HG03025 (cell line): ENCODE measurements at regions not wholly inside any gene's neighbourhood (a gene's known extent, or its start where the extent isn't known, plus 50 kb on each side); places are given as distances from the start of the nearest gene placed in this dataset.

ENCODE experiments used
- ATAC-seq: cut with Tn5 transposase; IDR thresholded peaks from one replicate; pipeline ENCODE4 v1.9.1; 2021; ENCODE audit warnings: mild to moderate bottlenecking, moderate library complexity; ENCODE audit not compliant: unreplicated experiment, low FRiP score

DNA sequence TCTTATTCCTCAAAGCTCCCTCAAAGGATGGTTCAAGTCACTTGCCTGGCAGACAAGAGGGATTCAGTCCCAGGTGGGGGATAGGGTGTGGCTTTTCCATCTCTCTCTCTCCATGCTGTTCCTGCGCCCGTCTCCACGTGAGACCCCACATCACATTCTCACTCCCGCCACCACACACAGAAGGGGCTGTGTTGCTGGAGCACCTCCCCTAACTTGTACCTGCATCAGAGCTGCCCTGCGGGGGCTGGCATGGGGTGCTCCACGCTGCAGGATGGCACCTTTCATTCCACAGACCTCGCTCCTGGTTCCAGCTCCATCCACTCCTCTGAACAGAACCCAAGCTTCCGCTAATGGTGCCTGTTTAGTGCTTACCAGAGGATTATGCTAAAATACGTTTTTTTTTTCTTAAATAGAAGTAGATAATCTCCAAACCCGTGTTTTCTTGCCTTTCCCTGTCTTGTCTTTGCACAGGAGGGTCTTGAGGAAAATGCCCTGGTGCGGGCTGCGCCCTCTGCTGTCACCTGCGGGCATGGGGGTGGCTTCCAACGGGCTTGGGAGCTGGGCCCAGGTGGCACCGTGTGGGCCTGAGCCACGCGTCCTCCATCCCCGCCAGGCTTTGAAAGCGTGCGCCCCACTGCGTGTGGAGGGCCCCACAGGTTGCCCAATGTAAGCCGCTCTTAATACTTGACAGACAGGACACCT, 985.6 kb downstream of the BRD1 start:
- no peak for ATAC-seq

DNA sequence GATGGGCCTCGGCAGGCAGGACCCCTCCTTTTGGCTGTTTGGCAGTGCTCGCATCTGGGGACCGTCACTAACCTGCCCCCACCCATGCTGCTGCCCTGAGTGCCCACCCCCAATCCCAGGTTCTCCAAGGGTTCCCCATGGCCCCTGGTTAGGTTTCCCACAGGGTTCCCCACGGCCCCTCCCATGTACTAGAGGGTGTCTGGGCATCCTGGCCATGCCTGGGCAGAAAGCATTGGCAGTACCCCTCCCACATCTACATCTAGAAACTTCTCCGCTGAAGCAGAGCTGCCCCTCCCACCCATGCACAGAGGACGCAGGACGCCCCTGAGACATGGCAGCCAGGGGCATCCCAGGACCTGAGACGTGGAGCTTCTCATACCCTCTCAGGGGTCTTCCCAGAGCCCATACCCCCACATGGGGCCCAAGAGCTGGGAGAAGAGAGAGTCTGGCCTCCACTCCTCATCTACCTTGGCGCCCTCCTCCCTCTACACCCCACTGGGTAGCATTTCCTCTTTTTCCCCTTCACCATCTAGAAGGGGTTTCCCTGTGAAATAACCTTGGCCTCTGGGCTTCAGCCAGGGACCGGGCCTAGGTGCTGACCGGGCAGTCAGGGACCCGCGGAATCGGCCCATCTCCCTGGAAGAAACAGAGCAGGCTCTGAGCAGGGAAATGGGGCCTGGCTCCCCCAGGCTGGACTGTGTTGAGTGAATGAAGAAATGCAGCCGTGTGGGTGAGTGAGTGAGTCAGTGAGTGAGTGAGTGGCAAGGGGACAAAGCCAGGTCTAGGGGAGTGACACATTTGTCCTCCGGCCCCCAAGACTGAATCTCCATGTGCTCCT, 987.3 kb downstream of the BRD1 start:
- no peak for ATAC-seq

- ATAC-seq = no peak
These were observed 988.6 kb downstream of the BRD1 start for GRCh38 chr22:48838846-48839730.

GRCh38 chr22:48838376-48838775, 989.3 kb downstream of the BRD1 start:
- ATAC-seq = no peak

DNA sequence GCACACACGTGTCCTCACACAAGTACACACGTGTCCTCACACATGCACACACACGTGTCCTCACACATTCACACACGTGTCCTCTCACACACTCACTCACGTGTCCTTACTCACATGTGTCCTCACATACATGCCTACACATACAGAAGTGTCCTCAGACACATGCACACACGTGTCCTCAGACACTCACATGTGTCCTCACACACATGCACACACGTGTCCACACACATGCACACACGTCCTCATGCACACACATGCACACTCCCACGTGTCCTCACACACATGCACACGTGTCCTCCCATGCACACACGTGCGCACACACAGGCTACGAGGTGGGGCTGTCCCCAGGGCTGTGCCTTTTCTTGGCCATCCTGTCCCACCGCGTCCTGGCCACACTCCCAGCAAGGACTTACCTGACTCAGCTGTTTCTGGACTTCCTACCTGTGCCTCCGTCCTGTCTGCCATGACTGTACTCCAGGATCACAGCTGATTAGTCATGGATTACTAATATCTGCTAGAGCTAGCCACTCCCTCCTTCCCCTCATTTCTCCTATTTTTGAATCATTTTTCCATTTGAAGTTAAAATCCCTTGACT, 990.2 kb downstream of the BRD1 start:
- no peak for ATAC-seq

DNA sequence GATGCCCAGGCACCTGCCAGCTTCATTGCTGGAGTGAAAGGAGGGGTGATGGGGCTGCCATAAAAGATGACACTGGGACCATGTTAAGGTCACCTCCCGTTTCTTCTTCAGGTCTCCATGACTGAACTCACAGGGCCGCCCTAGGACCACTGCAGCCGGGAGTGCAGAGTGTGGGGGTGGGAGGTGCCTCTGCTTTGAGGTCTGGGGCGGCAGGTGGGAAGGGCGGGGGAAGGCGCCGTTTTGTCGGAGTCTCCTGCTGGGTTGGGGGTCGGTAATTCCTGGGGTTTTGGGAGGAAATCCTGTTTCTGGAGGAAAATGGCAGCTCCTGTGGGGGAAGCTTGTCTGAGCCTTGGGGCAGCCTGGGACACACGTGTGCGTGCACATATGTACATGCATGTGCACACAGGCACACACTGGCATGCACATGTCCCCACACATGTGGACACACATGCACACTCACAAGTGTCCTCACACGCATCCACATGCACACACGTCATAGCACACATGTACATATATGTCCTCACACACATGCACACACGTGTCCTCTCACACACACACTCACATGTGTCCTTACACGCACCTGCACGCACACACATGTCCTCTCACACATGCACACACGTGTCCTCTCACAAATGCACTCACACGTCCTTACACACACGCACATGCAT, 990.9 kb downstream of the BRD1 start:
- ATAC-seq = no peak

GRCh38 chr22:48835857-48836672, 991.6 kb downstream of the BRD1 start:
- ATAC-seq = no peak

GRCh38 chr22:48835364-48835763, 992.3 kb downstream of the BRD1 start:
- no peak for ATAC-seq

DNA sequence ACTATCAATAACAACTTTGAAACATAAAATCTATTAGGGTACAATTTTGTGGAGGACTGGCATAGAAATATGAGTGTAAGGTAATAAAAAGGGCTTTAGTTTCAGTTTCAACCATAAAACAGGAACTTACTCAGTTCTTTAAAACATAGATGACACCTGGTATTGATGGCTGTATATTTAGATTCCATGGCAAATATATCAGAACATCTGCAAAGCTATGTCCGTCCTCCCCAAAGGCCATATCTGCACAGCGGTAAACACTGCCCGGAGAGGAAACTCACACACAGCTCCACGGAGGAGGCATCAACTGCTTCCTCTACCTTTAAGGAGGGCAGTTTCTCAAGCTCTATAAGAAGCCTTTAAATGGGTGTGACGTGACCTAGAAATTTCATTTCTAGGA, 993.3 kb downstream of the BRD1 start:
- no peak for ATAC-seq

DNA sequence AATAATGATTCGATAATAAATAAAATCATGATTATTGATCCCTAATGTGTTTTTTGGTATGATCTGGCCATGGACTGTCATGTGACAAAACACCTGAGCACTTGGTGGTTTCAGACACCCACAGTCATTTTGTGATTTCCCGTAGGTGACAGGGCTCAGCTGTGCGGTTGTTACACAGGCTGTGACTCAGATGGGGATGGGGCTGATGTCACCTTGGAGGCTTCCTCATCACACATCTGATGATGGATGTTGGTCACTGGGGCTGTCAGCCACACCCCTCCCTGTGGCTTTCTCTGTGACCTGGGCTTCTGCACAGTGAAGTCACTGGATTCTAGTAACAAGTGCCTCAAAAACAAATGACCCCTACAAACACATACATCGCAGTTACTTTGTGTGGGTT, 995.1 kb downstream of the BRD1 start:
- ATAC-seq = no peak

GRCh38 chr22:48829908-48830307, 997.8 kb downstream of the BRD1 start:
- ATAC-seq = no peak

DNA sequence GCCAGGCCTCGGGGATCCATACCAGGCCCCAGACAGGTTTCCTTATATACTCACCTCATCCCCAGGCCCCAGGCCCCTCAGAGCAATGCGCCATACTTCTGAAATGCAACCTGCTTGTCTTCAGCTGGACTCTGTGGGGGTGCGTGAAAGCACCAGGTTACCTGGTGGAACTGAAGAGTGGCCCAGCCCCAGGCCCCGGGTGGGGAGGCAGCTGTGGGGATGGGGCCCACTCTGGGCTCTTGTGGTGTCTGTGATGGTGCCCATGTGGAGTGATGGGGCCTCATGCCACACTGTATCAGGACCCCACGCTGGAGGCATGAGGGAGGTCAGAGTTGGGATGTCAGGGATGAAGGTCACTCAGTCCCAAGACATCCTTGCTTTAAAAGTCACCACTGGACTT, 999.0 kb downstream of the BRD1 start:
- ATAC-seq = no peak

DNA sequence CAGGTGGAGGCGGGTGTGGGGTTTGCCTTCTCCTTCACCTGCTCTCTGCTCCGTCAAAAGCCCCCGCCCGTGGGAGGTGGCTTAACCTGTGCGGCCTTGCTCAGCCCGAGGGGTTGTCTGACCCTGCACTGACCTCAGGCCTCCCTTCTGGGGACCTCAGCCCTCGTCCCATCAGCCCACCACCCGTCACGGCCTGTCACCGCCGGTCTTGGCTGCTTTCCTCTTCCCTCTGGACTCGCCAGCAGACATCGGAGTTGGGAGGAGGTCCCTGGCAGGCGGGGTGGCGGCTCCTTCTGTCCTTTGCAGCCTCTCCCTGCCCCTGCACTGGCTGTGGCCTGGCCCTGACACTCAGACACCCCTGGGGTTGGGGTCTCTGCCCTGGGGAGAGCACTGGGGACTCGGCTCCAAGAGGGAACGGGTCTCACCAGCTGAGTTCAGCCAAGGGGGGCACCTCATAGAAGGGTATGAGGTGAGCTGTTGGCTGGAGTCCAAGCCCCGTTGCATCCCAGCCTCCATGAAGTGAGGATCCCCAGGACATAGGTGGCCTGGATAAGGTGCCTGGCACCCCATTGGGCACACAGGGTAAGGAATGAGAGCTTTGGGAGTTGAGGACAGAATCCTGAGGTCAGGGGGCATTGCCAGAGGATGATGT, 999.6 kb downstream of the BRD1 start:
- ATAC-seq = no peak

- no peak for ATAC-seq
These were observed 1000.3 kb downstream of the BRD1 start for GRCh38 chr22:48827268-48827846.

DNA sequence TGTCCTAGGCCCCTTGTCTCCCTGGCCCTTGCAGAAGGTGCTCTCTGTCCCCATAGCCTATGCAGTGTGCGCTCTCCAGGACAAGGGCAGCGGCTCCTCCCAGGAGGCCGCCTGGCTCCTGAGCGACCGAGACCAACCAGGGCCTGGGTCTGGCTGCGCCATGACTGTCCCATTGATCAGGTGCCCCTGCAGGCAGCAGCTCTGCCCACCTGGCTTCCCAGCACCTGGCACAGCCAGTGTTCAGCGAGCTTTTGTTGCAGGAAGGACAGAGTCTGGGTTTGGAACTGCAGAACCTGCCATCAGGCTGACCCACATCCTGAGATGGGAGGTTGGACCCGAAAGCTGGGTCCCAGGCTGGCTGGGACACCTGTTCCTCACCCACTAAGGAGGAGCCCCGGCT, 1001.1 kb downstream of the BRD1 start:
- ATAC-seq = no peak

DNA sequence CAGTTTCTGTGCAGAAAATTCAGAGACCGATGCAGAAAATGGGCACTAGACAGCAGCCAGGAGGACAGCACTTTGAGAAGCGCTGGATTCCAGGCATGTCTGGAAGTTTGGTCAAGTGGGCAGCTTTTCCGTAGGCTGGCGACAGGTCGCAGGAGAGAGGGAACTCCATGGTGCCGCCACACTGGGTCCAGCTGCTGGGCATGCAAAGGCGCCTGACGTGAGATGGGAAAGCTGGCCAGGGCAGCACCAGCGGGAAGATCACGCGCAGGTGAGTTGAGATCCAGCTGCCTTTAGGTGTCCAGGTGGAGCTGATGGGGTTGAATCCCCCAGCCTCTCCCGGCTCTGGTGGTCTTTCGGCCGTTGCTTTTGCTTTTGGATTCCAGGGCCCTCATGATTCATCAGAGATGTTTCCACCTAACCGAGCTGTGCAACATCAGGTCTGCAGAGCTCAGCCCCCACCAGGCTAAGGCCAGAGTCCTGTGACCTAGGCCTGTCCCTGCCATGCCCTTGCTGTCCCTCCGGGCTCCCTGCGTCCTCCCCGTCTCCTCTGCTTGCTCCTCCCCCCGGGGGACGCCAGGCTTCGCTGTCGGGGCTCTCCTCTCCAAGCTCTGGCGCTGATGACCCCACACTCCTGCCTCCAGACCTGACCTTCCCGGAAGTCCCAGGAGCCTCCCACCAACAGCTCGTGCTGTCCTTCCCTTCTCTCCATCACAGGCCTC, 1001.7 kb downstream of the BRD1 start:
- ATAC-seq = no peak

DNA sequence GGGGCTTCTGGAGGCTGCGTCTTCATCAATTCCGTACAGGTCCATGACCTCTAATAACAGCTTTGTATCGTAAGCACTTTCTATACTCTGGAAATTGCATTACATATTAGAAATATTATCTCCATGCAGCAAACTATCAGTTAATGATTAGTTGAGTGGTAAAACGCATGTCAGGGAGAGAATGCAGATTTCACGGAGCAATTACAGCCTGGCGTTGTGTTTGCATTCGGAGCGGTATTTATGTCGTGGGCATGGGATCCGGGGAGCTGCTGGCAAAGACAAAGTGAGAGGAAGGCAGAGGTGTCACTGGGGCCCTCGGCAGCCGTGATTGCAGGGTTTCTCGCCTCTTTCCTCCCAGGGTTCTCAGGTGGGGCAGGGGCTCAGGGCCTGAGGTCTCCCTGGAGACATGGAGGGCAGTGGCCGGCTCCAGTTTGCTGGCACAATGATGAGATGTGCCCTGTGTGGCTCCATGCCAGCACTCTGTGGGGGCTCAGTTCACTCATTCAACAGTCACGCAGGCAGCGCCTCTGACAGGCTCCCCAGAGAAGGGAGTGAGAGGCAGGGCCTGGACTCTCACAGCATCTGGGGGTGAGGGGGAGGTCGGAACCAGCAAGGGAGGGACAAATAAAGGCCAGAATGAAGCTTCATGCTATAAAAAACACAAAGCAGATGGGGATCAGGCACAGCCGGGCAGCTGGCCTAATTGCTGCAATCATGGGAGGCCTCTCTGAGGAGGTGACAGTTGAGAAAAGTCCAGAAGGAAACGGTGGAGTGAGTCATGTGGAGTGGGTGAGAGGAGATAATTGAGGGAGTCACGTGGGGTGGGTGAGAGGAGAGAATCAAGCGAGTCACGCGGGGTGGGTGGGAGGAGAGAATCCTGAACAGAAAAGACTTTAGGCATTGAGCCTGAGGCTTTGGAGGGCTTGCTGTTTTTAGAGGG, 1002.7 kb downstream of the BRD1 start:
- no peak for ATAC-seq
